Activated CD4-positive, alpha-beta T cell treated with anti-CD3 and anti-CD28 coated beads, Interleukin-2, amount 50 U/mL, for 48 hours (primary cell): ENCODE measurements at regions not wholly inside any gene's neighbourhood (a gene's known extent, or its start where the extent isn't known, plus 50 kb on each side); places are given as distances from the start of the nearest gene placed in this dataset.

Experiments used
- DNase-seq, 2 experiments: peaks; one replicate each; pipeline ENCODE4 v3.0.0-alpha.2; 2020

DNA sequence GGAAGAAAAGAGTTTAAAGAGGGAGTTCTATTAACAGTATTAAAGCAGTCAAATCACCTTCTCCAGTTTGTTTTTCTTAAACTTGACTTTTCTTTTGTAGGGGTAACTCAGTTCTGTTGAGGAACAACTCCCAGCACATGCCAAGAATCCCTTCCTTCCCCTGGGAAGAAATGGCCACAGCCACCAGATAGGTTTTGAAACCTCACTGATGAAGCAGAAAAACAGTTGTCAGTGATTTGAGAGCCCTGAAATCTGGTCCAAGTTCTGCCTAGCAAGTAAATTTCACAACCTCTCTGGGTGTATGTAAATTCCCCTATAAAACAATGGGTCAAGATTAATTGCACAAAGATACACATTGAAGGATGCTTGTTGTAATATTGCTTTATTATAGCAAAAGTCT lies 167.1 kb downstream of the DHX15 start:
- DNase-seq = no peak

DNA sequence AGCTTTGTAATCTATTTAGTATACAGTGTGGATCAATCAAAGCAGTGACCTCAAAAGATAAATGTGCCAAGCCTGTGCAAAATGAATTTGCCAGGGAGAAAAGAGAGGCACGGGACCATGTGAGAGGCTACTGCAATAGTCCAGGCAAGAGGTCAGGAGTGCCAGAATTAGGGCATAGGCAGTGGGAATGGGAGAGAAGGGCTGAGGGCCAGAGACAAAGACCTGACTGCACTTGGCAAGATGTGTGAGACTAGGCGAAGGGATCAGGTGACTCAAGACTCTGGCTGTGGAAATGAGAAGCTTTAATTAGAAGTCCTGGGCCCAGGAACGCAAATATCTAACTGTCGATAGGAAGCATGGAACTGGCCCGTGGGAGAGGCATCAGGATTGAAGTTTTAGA lies 168.1 kb downstream of the DHX15 start:
- DNase-seq = no peak

DNA sequence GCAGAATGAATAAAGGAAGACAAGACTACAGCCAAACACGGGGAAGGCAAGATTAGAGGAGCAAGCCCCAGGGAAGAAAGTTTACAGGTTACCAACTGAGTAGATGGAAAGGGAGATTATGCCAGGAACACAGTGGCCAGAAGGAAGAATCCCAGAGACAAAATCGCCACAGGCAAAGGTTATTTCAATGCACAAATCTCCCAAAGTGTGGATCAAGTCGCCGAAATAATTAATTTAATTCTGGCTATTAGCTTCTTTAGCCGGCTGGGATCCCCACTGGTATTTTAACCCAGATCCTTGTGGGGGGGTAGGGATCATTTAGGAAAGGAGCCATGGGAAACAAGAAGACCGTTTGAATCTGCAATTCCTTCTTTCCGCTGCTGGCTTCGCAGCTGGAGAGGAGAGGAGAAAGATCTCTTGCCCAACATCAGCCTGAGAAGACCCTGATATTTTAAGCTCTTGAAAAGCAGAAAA lies 171.0 kb downstream of the DHX15 start:
- DNase-seq = no peak

DNA sequence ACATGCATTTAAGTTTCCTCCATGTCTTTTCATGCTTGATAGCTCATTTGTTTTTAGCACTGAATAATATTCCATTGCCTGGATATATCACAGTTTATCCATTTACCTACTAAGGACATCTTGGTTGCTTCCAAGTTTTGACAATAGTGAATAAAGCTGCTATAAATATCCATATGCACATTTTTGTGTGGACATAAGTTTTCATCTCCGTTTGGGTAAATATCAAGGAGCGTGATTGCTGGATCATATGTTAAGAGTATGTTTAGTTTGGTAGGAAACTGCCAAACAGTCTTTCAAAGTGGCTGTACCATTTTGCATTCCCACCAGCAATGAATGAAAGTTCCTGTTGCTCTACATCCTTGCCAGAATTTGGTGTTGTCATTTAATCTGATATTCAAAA lies 172.5 kb downstream of the DHX15 start:
- DNase-seq = no peak

DNA sequence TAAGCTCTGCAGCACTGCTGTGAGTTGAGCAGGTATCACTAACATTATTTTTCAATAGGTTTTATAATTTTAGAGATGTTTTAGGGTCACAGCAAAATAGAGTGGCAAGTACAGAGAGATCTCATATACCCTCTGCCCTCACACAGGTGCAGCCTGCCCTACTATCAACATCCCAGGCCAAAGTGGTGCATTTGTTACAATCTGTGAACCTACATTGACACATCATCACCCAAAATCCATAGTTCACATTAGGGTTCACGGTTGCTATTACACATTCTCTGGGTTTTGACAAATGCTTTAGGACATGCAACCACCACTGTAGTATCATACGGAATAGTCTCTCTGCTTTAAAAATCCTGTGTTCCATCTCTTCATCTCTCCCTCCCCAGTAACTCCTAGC lies 173.1 kb downstream of the DHX15 start:
- DNase-seq = no peak

DNA sequence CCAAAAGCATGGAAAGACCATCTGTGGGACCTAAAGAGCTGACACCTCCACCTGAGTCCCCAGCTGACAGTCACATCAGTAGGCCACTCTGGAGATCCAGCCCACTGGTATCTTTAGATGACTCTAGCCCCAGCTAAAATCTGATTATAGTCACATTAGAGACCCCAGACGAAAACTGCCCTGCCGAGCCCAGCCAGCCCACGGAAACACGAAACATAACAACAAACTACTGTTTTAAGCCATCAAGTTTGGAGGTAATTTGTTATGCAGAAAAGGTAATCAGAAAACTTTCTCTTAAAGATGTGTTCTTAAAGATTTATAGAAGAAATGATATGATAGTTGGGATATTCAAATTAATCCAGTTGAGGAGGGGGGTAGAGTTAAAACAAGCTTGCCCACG lies 175.7 kb downstream of the DHX15 start:
- DNase-seq = no peak

DNA sequence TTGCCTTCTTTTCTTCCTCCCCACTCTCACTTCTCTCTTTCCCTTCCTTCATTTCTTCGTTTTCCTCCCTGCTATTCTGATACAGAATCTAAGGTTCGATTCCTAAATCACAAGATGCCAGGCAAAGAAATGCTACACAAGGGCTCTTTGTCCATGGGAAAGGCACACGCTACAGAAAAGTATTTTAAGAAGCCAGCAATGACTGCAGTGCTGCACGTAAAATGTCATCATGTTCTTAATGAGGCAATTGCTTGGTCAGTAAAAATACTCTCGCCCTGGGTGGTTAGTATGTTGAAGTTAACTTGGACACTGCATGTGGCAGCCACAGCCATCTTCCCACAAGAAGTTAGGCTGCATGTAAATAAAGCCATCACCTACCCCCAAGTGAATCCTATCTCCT lies 178.4 kb downstream of the DHX15 start:
- DNase-seq = no peak

DNA sequence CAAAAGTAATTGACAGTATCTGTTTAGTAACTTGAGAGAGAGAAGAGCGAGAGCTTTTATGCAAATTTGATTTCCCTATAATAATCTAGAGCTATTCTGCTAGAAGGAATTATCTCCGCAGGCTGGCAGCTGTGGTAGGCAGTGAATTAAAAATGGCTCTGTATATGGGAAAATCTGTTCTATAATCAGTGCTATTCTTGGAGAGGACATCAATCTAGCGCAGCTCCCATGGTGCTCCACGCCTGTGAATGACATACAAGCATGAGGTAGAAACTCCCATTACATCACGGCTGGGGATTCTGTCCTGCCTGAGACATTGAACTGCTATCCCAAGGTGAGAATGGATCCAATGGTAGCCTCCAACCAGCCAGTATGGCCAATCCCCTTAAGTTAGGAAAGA lies 179.0 kb downstream of the DHX15 start:
- no peak for DNase-seq

DNA sequence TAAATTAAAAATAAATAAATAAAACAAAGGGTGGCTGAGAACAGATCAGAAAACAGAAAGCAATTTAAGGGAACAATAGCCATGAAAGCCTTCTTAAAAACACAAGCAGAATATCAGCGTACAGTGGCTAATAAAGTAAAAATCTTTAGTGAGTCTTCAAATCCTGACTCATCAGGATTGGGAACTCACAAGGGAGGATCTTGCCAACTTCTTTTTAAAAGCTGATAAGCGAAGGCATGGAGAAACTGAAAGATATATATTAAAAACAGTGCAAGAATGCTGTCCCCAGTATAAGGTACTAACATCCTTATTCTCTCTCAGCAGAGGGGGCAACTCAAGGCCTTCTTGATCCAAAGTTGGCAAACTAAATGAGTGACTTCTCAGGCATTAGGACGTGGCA lies 180.1 kb downstream of the DHX15 start:
- DNase-seq = no peak

DNA sequence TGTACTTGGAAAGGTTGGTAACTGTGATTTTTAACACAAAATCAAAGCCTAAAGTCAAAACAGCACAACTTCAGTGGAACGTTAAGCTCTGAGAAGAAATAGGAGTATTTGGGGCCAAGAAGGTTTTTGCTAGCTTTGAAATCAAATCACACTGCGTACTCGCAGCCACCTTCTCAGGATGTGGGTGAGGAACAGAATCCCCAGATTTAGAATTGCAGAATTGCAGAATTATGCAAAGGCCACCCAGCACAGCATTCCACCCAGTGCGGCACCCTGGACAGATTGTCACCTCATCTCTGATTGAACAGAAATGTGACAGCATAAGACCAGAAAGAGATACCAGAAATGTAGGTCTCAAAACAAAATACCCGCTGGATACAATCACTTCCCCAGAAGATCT lies 181.1 kb downstream of the DHX15 start:
- DNase-seq = no peak

DNA sequence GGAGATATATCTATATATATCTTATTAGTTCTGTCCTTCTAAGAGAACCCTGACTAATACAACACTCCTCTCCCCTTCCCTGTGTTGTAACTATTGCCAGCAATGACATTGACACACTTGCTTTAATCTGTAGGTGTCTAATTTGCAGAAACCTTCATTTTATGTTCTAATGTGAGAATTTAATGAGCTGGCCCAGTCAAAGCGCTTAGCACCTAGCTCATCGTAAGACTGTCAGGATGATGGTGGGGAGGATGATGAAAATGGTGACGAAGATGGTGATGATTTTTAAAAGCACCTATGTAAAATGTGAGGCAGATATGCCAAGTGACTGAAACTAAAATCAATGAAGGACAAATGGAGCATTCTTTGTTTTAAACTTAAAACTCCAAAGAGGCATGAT lies 183.8 kb downstream of the DHX15 start:
- DNase-seq = no peak

DNA sequence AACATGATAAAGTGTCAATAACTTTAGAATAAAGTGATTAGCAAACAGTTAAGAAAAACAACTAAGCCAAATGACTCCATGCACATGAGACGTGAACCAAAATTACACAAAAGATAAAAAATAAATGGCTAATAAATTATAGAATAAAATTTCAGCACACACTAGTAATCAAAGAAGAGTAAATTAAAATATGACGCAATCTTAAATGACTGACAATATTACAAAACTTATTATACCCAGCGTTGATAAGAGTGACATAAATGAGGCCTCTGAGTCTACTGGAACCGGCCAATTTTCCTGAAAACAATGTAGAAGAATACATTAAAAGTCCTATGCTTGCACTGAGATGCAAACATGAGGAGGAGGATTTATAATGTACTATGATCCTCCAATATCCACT lies 187.4 kb downstream of the DHX15 start:
- DNase-seq = no peak

DNA sequence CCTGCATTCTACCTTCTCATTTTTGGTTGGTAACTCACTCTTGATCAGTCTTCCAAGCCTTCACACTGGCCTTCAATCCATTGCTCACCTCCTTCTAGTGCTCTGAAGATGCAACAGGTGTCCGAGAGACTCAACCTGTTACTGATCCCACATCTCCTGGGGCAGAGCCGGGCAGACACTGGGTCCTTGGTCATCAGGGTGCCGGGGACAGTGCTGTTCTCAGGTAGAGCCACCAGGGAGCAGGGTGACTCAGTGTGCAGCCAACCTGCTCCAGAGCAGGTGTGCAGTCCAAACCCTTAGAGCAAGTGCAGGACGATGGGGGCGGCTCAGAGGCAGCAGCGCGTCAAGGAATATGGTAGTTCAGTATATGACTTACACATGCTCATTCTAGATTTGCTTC lies 188.4 kb downstream of the DHX15 start:
- DNase-seq = no peak

DNA sequence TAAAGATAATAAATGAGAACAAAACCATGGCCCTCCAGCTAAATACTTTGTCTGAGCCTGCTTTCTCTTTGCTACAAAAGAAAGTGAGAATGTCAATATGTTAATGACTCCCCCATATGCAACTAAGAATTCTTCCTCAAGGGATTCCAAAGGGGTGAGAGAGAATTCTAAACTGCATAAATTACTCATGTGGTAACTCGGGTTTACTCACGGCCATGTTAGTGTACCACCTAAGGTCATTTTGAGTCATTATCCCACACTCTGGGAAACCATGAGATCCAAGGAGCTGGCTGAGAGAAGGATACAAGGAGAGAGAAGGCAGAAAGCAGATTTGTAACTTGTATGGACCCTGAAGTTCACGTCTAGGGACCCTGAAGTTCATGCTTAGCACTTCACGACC lies 190.3 kb downstream of the DHX15 start:
- DNase-seq = no peak

DNA sequence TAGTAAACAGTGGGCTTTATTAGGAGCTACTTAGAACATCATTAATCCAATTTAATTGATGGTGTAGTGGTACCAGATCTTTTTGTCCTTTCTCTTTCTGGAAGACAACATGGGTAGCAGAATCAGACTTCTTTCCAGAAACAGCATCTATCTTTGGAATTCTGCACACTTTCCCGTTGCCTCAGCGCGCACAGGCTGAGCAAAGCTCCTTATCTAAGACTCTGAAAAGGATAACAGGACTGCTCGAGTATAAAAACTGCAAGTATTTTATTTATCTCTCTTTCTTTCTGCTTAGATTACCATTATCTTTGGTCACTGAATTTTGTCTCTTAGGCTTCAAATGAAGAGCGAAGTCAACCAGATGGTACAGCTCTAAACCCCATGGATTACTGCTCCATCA lies 191.7 kb downstream of the DHX15 start:
- no peak for DNase-seq

DNA sequence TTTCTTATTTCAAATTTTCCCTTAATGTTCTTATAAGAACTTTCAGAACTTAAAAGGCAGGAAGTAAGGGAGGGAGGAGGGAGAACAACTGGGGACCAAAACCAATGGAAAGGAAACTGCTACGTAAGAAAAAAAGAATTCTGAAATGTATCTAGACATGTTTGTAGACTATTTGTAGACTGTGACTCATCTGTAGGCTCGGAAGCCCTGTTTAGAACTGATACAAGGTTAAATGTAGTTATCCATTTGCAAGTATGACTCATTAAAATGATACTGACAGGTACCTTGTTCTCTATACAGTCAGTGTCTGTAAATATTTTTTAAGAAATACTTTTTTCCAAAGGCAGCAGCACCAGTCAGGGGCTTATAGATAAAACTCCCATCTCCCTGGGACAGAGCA lies 202.0 kb downstream of the DHX15 start:
- no peak for DNase-seq

DNA sequence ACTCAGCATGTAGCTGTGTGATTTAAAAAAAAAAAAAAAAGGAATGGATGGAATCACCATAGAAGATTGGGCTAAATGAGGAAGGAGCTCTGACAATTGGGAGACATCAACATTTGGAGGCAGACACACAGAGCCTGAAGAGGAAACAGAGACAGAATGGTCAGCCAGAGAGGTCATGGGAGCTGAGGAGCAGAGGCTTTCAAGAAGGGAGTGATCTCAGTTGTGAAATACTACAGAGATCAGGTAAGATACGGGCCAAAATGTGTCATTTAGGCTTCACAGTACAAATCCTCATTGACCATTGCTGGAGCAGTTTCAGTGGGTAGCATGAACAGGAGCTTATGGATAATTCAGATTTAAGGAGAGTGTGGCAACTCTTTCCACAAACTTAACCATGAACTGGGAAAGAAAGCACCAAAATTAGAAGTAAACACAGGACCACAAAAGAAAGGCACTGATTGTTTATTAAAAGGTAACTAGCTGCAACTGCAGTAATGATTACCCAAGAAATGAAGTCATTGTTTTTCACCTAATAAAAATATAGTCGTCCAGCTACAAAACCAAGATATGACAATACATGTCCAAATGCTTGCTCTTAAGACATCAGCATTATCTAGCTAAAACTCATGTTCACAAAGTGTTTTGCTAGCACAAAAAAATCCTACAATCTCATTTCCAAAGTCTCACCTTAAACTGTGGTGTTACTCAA lies 203.2 kb downstream of the DHX15 start:
- DNase-seq = no peak

DNA sequence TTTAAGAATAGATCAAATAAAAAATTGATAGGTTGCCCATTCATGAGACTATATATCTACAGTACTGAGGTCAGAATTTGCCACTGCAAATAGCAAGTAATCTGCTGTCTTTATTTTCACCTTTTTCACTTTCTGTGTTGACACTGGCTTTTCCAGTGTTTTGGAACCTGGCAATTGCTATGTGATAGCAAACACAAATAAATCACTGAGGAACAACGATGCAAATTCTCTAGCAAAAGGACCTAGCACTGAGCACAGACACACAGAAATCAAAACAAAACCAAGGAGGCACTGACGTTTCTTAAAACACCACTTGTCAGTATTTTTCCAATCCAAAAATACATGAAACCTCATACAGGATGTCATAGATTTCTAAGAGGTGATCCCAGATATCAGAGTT lies 210.7 kb downstream of the DHX15 start:
- no peak for DNase-seq

DNA sequence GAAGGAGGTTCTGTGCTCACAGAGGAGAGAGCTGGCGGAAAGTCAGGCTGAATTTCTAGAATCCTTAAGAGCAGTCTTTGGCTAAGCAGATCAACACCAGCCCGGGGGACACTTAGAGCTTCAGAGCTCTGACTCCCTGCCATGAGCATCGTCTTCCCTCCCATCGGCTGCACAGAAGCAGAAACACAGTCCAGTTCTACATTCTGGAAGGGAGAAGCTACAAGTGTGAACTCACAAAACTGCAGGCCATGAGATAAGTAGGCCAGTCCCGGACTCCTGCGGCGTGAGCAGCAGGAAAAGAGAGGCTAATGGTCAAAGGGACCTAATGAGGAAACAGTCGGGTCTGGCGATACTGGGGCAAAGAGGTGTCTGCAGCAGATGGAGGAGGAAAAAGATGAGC lies 211.5 kb downstream of the DHX15 start:
- DNase-seq = no peak

DNA sequence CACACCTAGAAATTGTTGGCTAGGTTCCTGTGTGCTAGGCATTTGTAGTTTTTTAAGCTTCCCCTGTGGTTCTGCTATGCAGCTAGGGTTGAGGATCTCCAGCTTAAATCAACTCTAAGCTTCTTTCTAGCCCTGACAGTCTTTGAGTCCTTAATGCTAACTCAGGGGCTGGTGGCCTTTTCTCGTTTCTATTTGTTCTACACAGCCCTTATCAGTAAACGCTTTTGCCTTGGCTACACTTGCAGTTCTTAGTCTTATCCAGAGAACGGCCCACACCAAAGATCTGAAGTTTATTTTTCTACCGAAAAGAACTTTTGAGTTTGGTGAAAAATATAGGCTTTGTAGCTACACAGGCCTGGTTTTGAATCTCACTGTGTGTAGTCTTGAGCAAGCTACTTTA lies 212.0 kb downstream of the DHX15 start:
- no peak for DNase-seq

DNA sequence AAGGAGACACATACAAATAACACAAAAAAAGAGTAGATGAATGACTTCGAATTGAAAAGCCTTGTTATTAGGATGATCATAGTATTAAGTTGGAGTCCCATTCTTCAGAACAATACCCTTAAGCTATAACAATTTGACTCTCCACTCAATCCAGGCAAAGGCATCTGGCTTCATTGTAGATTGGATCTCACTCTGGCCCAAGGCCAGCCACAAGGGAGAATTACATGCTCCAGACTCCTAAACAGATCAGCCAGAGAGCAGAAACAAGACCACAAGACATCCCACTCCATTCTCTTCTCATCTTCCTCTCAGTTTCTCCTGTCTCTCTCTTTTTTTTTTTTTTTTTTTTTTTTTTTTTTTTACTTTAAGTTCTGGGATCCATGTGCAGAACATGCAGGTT lies 213.9 kb downstream of the DHX15 start:
- no peak for DNase-seq

DNA sequence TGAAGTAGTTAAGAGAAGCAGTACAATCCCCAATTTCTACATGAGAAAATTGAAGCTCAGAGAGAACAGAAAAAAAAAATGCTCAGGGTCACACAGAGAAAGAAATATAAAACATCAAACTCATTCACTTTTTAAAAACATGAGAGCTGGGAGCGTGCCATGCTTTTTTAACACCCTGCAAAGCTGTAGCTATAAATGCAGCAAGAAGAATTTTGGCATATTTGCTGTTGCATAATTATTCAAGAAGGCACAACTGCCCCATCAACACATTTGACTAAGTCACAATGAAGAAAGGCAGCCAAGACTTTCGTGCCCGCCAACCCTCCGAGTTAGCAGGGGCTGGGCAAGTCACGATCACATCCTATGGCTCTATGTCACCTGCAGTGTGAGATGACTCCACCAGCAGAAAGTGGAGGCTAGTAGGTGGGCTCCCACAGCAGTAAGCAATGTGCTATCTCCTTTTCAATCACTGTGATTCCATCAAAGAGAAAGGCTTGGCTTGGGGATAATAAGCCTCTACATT lies 214.8 kb downstream of the DHX15 start:
- DNase-seq = no peak

DNA sequence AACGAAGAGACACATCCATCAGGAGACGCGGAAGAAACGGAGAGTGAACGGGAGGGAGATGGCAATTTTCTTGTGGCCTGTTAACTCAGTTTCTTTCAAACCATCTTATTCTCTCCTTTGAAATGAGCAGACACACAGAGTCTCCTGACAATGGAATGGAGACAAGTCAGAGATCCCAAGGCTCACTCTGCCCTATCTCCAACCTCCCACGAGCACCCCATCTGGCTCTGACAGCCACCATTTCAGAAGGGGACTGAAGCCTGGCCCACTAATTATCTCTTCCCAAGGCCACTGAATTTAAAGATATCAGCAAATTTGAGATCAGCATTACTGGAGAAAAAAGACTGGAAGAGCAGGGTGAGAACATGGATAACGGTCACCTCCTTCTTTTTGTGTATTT lies 215.6 kb downstream of the DHX15 start:
- DNase-seq = no peak

DNA sequence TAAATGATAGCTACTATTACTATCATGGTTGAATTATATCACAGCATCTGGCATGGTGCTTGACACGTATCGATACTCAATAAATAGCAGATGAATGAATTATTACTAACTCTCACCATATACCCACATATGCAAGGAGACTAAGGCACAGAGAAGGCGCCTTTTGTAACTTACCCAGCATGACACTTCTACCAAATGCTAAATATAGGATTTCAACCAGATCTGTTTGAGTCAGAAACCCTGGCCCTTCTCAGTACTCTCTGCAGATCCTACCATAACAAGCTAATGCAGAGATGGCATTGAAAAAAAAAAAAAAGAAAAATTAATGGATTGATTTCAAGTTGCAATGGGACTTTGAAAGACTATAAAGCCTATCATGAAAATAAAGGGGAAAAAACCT lies 219.5 kb downstream of the DHX15 start:
- no peak for DNase-seq

DNA sequence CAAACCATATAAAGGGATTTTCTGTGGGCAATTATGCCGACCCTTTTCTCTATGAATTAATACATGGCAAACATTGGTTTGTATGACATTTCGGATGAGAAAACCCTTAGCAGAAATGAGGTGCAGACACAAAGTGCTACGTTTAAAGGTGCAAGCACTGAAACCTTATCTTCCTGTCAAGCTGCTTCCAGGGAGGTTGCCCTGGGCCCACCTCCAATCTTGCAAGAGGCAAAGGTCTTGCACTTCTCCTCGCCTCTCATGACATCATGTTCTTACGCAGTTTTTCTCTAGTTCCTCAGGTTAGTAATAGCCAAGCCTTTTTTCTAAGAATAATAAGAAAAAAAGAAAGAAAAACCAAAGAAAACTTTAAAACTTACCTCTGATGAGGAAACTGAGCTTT lies 220.1 kb downstream of the DHX15 start:
- DNase-seq = no peak
